Fibroblast of the conjunctiva (primary cell): ENCODE measurements at regions not wholly inside any gene's neighbourhood (a gene's known extent, or its start where the extent isn't known, plus 50 kb on each side); places are given as distances from the start of the nearest gene placed in this dataset.

Experiments used
- DNase-seq: peaks from one replicate; pipeline ENCODE4 v3.0.0-alpha.2; 2010; ENCODE audit warnings: low read depth

GRCh38 chr10:75347186-75347585, 54.4 kb downstream of the ZNF503 start:
- no peak for DNase-seq

GRCh38 chr10:75345738-75346137, 55.8 kb downstream of the ZNF503 start:
- DNase-seq, result no peak

- DNase-seq, result no peak
Observed at GRCh38 chr10:75344170-75344569, 57.4 kb downstream of the ZNF503 start.

DNA sequence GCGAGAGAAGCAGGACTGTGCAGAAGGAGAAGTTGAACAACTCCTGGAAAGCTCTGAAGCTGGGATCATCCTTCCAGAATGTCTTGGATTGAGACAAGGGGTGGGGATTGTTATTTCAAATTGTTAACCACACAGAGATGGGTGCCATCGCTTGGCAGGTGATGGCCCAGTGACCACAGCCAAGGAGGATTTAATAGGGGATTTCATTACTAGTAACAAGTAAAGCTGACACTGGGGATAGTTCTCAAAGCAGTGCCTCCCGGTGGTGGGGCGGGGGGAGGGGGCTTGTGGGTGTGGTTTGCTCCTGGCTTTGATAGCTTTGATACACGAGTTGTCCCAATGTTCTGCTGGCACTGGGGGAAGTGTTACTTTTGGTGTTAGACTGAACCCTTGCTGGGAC, 59.2 kb downstream of the ZNF503 start:
- DNase-seq, result no peak

GRCh38 chr10:75335983-75336382, 65.6 kb downstream of the ZNF503 start:
- no peak for DNase-seq

GRCh38 chr10:75335191-75335590, 66.4 kb downstream of the ZNF503 start:
- DNase-seq, result no peak

- no peak for DNase-seq
Observed at GRCh38 chr10:75334720-75335119, 66.8 kb downstream of the ZNF503 start.

DNA sequence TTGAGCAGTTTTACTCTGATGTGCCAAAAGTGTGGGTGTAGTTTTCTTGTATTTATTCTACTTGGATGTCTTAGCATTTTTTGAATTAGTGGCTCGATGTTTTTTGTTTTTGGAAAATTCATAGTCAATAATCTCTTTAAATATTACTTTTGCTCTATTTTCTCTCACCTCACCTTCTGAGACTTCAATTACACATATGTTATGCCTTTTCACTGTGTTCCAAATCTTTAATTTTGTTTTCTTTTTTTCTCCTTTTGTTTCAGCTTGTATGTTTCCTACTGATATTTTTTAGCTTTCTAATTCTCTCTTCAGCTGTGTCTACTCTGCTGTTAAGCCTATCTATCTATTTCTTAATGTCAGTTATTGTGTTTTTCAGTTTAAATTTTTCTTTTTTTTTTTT, 69.5 kb downstream of the ZNF503 start:
- DNase-seq, result no peak

GRCh38 chr10:75331081-75331480, 70.5 kb downstream of the ZNF503 start:
- no peak for DNase-seq

- DNase-seq, result no peak
Observed at GRCh38 chr10:75329190-75329745, 72.3 kb downstream of the ZNF503 start.

- DNase-seq, result no peak
Observed at GRCh38 chr10:75326306-75326705, 75.3 kb downstream of the ZNF503 start.

- DNase-seq, result no peak
Observed at GRCh38 chr10:75319274-75319673, 82.3 kb downstream of the ZNF503 start.

DNA sequence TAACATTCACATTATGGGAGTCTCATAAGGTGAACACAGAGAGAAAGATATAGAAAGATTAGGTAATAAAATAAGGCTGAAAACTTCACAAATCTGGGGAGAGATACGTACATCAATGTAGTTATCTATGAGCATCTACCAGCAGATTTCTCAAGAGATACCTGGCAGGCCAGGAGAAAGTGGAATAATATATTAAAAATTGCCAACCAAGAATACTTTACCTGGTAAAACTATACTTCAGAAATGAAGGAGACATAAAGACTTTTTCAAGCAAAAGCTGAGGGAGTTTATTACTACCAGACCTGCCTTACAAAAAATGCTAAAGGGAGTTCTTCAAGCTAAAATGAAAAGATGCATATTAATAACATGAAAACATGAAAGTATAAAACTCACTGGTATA, 78.8 kb upstream of the COMTD1 start:
- DNase-seq, result no peak

- DNase-seq, result no peak
Observed at GRCh38 chr10:75312440-75312839, 76.7 kb upstream of the COMTD1 start.

- no peak for DNase-seq
Observed at GRCh38 chr10:75305675-75306074, 69.9 kb upstream of the COMTD1 start.

- no peak for DNase-seq
Observed at GRCh38 chr10:75304741-75305390, 69.1 kb upstream of the COMTD1 start.

- no peak for DNase-seq
Observed at GRCh38 chr10:75304313-75304712, 68.6 kb upstream of the COMTD1 start.

GRCh38 chr10:75303045-75303777, 67.5 kb upstream of the COMTD1 start:
- DNase-seq, result no peak

- DNase-seq, result no peak
Observed at GRCh38 chr10:75302029-75302428, 66.3 kb upstream of the COMTD1 start.

- no peak for DNase-seq
Observed at GRCh38 chr10:75297021-75297599, 61.4 kb upstream of the COMTD1 start.

DNA sequence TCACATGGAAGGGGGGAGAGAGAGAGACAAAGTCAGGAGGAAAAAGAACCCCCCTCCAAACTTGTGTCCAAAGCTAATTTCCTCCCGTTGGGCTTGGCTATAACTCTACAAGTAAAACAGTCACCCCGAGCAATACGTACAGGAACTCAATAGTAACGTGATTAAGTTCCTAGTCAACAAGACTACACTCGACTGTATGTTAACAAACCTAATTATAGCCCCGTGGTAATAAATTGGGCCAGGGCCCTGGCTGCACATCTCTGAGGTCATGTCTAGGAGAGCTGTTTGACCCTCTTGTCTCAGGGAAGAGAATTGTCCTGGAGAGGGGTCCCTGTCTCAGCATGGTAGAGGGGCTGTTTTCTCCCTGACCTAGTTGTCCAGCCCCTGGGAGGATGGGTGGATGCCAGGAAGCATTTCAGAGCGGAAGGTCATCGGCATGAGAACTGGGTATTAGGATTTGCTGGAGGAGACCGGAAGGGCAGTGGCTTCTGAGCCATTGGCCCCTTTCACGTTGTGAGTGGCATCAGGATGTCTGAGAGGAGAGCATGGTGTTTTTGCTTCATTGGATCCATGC, 60.2 kb upstream of the COMTD1 start:
- no peak for DNase-seq

- DNase-seq, result peak; percentile 49
Observed at GRCh38 chr10:75294866-75295701, 59.3 kb upstream of the COMTD1 start.
